Memory B cell (primary cell): ENCODE measurements at regions not wholly inside any gene's neighbourhood (a gene's known extent, or its start where the extent isn't known, plus 50 kb on each side); places are given as distances from the start of the nearest gene placed in this dataset.
"Not testable (repeated sequence)": the region's sequence is repeated elsewhere in the genome, so short reads cannot be mapped to it uniquely, and the experiment has no call there.

Experiments
- ATAC-seq: fragments of 150-1000 bp; cut with Tn5 transposase; 2 replicates; pipeline ENCODE4 v1.10.0; 2021; ENCODE audit warnings: low read depth, mild to moderate bottlenecking, moderate library complexity
- DNase-seq, 2 donors: peaks; one replicate each; pipeline ENCODE4 v3.0.0; 2022; ENCODE audit warnings: low spot score in 2 of 2
- H3K27ac Mint-ChIP-seq: one replicate; pipeline ENCODE4 v1.8.0; 2022; ENCODE audit warnings: mild to moderate bottlenecking, moderate library complexity, mixed read lengths
- H3K27me3 Mint-ChIP-seq: one replicate; pipeline ENCODE4 v1.8.0; 2022; ENCODE audit warnings: mixed read lengths
- H3K36me3 Mint-ChIP-seq: one replicate; pipeline ENCODE4 v1.8.0; 2022; ENCODE audit warnings: mild to moderate bottlenecking, mixed read lengths
- H3K4me1 Mint-ChIP-seq: one replicate; pipeline ENCODE4 v1.8.0; 2022; ENCODE audit warnings: mixed read lengths
- H3K4me3 Mint-ChIP-seq: one replicate; pipeline ENCODE4 v1.8.0; 2022; ENCODE audit warnings: mild to moderate bottlenecking, moderate library complexity, mixed read lengths
- H3K9me3 Mint-ChIP-seq: one replicate; pipeline ENCODE4 v1.8.0; 2022; ENCODE audit warnings: mixed read lengths

DNA sequence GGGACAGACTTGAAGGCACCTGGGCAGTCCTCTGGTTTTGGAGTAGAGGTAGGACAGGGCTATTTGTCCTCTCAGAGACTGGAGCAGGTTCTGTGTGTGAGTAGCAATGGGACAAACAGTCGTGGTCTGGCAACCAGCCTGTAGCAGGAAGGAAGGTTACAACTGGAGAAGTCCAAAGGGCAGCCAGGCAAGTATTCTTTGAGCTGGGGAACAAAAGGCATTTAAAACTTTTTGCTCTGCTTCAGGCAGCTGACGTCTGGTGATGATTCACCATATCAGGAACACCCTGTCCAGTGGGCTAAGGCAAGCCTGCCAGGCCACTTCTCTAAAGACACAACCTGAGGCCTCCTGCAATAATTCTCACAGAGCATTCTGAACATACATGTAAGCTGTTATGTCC lies 83.3 kb downstream of the PPIAL4A start:
- not testable (repeated sequence) for ATAC-seq, H3K27me3 Mint-ChIP-seq, H3K4me3 Mint-ChIP-seq, H3K27ac Mint-ChIP-seq, DNase-seq, H3K9me3 Mint-ChIP-seq, H3K4me1 Mint-ChIP-seq, H3K36me3 Mint-ChIP-seq

- not testable (repeated sequence) for ATAC-seq, H3K4me3 Mint-ChIP-seq, DNase-seq, H3K27me3 Mint-ChIP-seq, H3K36me3 Mint-ChIP-seq, H3K27ac Mint-ChIP-seq, H3K4me1 Mint-ChIP-seq, H3K9me3 Mint-ChIP-seq
These were observed 84.3 kb downstream of the PPIAL4A start for GRCh38 chr1:120973836-120974235.

DNA sequence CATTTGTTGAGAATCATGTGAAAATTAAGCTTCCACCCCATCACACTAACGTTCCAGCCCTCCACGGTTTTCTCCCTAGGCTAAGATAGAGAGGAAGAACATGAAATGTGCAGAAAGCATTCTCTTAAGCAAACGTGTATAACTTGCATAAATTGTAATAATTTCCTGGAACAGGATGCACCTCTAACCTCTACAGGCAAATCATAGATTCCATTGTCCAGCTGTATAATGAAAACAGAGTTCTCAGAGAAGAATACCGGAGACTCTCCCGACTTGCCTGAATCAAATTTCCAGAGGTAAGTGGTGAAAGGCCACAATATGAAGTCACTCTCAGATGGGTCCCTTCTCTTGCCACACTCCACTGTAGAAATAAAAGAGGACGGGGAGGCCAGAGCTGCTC lies 87.7 kb downstream of the PPIAL4A start:
- not testable (repeated sequence) for ATAC-seq, H3K4me3 Mint-ChIP-seq, H3K27me3 Mint-ChIP-seq, H3K4me1 Mint-ChIP-seq, H3K9me3 Mint-ChIP-seq, H3K36me3 Mint-ChIP-seq, DNase-seq, H3K27ac Mint-ChIP-seq

DNA sequence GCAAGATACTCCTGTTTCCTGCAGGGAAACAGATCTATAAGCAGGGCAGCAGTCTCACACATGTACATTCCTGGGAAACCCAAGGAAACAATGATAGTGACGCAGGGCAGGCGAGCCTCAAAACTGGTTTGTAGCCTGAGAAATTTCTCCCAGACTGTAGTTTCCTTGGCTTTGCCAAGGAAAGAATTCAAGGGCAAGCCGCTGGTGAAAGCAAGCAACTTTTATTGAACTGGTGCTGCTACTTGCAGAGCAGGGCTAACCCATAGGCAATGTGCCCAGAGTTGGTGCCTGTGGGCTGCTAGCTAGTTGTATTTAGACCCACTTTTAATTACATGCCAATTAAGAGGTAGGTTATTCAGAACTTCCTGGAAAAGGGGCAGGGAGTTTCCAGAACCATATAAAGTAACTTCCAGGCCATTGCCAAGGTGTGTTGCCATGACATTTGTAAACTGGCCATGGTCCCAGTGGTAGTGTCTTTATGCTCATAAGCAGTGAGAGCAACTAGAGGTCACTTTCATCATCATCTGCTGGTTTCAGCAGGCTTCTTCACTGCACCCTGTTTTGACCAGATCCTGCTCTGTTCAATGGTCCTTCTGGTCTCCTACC lies 92.0 kb downstream of the PPIAL4A start:
- DNase-seq, H3K27ac Mint-ChIP-seq, H3K36me3 Mint-ChIP-seq, H3K27me3 Mint-ChIP-seq, H3K9me3 Mint-ChIP-seq, H3K4me3 Mint-ChIP-seq, H3K4me1 Mint-ChIP-seq, ATAC-seq: not testable (repeated sequence)

DNA sequence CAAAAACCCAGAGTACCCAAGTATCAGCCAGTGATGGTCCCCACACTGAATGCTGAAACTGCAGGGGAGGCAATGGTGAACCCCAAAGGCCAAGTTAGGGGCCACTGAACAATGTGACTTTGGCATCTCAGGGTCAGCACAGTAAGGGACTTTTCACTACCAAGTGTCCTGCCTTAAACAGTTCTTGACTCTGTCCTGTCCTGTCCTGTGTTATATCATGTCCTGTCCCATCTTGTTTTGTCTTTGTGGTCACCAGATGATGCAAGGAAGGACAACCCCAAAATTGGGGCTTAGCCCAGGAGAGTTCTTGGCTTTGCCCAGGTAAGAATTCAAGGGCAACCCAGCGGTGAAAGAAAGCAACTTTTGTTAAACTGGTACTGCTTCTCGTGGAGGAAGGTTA lies 105.0 kb downstream of the PPIAL4A start:
- not testable (repeated sequence) for H3K27me3 Mint-ChIP-seq, H3K9me3 Mint-ChIP-seq, H3K4me3 Mint-ChIP-seq, H3K4me1 Mint-ChIP-seq, DNase-seq, H3K27ac Mint-ChIP-seq, ATAC-seq, H3K36me3 Mint-ChIP-seq

GRCh38 chr1:120995025-120995424 lies 105.5 kb downstream of the PPIAL4A start:
- not testable (repeated sequence) for H3K27ac Mint-ChIP-seq, H3K9me3 Mint-ChIP-seq, DNase-seq, H3K4me1 Mint-ChIP-seq, H3K36me3 Mint-ChIP-seq, H3K4me3 Mint-ChIP-seq, H3K27me3 Mint-ChIP-seq
- peak; percentile 100 for ATAC-seq

DNA sequence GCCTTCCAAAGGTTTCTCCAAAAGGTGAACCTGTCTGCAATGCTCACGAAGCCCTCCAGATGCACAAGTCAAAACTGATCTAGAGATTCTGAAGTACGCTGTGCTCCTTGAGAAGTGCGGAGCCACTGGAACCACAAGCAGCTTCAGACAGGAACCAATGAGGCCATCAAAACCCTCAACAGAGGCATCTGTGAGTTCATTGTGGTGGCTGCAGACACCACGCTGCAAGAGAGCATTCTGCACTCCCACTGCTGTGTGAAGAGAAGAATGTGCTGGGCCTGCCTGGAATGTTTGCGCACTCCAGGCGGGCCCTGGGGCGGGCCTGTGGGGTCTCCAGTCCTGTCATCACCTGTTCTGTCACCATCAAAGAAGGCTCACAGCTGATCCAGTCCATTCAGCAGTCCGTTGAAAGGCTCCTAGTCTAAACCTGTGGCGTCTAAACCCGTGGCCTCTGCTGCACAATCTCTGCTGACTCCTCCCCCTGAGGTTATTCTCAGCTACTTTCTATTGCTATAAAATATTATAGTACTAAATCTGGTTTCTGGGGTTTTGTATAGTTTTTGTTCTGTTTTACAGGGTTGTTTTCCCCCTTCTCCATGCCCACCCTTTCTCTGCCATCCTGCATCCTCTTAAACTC lies 111.6 kb downstream of the PPIAL4A start:
- not testable (repeated sequence) for H3K36me3 Mint-ChIP-seq, H3K4me3 Mint-ChIP-seq, H3K4me1 Mint-ChIP-seq, H3K27ac Mint-ChIP-seq, H3K27me3 Mint-ChIP-seq, ATAC-seq, H3K9me3 Mint-ChIP-seq, DNase-seq

DNA sequence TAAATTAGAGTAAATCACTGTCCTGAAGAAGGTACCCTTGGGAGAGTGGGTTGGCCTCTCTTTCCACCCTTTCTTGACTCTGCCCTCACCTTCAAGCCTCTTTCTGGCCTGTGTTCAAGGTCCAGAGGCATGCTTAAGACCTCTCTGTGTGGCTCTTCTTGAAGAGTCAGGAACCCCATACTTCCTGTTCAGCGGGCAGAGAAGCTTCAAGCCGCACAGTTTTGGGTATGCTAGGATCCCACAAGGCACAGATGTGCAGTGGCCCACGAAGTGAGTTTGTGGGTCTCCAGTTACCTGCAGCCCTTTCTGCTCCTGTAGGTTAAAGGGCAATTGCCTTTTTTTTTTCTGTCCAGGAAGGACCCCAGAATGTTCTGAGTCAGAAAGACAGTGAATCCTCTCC lies 113.7 kb downstream of the PPIAL4A start:
- not testable (repeated sequence) for H3K9me3 Mint-ChIP-seq, ATAC-seq

GRCh38 chr1:121006826-121007225 lies 117.3 kb downstream of the PPIAL4A start:
- peaks cover 18% of the 10 kb centered on the region for H3K4me1 Mint-ChIP-seq
- DNase-seq, H3K9me3 Mint-ChIP-seq: not testable (repeated sequence)

More for the DNA sequence above, 113.7 kb downstream of the PPIAL4A start:
- not testable (repeated sequence) for H3K36me3 Mint-ChIP-seq, H3K4me3 Mint-ChIP-seq, H3K4me1 Mint-ChIP-seq, H3K27ac Mint-ChIP-seq, DNase-seq, H3K27me3 Mint-ChIP-seq

DNA sequence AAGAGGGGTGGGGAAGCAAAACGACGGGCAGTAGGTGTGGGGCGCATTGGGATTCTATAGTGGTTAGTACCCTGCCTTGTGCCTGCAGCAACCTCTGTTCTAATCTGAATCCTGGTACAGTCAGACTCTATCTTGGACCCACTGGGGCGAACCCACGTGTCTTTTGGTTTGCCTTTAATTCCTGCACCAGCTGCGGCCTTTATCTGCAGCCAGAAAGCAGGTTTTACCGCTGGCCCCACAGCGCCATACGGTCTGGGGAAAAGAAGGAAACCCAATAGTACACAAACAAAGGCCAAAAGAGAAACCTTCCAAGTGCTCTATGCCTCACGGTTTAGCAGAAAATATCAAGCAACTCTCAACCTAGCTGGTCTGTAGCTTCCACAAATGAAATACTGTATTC lies 118.2 kb downstream of the PPIAL4A start:
- not testable (repeated sequence) for H3K36me3 Mint-ChIP-seq, DNase-seq

More at GRCh38 chr1:121006826-121007225, 117.3 kb downstream of the PPIAL4A start:
- H3K27me3 Mint-ChIP-seq, H3K4me3 Mint-ChIP-seq, H3K36me3 Mint-ChIP-seq, ATAC-seq, H3K27ac Mint-ChIP-seq: not testable (repeated sequence)

DNA sequence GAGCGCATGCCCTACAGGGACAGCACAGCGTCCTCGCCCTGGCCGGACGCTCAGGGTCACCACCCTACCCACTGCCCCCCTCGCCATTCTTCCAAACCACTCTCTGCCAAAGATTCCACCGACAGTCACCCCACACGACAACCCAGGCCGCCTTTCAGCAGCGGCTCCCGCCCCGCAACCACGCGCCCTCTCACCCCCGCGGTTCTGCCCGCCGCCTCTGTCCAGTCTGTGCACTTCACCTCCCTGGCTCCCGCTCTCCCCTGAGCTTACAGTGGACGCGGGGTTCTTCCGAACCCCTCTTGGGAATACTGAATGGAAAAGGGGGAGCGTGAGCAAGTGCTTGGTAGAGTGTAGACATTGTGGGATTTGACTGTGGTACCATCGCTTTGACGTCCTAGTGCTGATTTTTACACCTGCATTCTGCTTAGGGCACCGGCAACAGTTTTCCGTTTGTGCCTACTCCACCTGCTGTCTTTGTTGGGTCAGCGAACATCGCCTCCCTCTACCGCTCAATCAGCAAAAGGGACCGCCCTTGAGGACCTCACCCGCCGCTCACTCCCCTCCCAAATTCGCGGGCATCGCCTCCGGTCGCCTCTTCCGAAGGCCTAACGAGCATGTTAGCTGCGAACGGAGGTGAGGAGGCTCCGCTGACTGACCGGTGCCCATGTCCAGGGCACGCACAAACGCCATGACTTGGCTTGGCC lies 119.1 kb downstream of the PPIAL4A start:
- DNase-seq (peak in 1 of 2 donors; percentile 11), ATAC-seq (peak; percentile 26)
- Mint-ChIP-seq H3K4me3 (peak overlapping the region; percentile 73), H3K4me1 (peaks cover 18% of the 10 kb centered on the region)
- not testable (repeated sequence) for H3K36me3 Mint-ChIP-seq, H3K27me3 Mint-ChIP-seq, H3K9me3 Mint-ChIP-seq, H3K27ac Mint-ChIP-seq

More for the DNA sequence above, 118.2 kb downstream of the PPIAL4A start:
- not testable (repeated sequence) for H3K9me3 Mint-ChIP-seq, ATAC-seq, H3K27ac Mint-ChIP-seq, H3K27me3 Mint-ChIP-seq
- peak overlapping the region; percentile 38 for H3K4me3 Mint-ChIP-seq
- peaks cover 18% of the 10 kb centered on the region for H3K4me1 Mint-ChIP-seq

GRCh38 chr1:121009216-121010057 lies 119.9 kb downstream of the PPIAL4A start:
- ATAC-seq (peak; percentile 64), DNase-seq (peak in 1 of 2 donors; percentile 20)
- not testable (repeated sequence) for H3K27ac Mint-ChIP-seq, H3K36me3 Mint-ChIP-seq, H3K27me3 Mint-ChIP-seq, H3K9me3 Mint-ChIP-seq
- Mint-ChIP-seq H3K4me3 (peak overlapping the region; percentile 73), H3K4me1 (peaks cover 18% of the 10 kb centered on the region)

DNA sequence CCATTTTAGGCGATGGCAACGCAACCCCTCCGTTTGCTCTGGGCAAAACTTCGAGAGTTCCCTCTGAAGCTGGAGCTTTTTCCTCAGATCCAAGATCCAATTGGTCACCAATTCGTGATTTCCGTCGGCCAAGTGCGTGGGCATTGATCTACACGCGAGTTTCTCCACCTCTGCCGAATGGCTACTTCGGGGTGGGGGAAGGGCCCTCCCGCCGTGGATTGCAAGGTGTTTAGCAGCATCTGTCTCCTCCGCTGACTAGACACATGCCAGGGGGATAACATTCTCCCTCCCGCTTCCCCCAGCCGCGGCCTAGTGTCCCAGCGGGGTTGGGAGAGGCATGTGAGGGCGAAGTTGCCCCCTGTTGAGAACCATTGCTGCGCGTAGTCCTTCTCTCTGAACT lies 120.6 kb downstream of the PPIAL4A start:
- not testable (repeated sequence) for H3K27me3 Mint-ChIP-seq, H3K27ac Mint-ChIP-seq, H3K9me3 Mint-ChIP-seq, H3K4me3 Mint-ChIP-seq, H3K36me3 Mint-ChIP-seq, DNase-seq, ATAC-seq
- H3K4me1 Mint-ChIP-seq: peaks cover 18% of the 10 kb centered on the region

DNA sequence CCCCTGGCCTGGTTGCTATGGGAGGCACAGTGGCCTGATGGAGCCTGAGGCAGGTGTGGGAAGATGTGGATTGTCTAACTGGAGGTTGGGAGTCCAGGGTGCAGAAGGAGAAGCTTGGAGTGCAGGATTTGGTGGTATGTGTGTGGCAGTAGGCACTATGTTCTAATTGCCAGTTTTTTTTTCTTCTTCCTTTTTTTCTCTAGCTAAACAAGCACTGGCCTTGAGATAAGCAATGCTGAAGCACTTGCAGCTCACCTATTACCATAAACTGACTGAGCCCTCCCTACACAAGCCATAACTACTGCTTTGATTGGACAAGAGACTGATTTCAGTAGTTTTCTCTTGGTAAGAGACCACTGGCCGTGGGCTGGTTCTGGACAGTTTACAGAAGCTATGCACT lies 123.6 kb downstream of the PPIAL4A start:
- H3K27me3 Mint-ChIP-seq, H3K27ac Mint-ChIP-seq, H3K9me3 Mint-ChIP-seq, DNase-seq, ATAC-seq, H3K36me3 Mint-ChIP-seq, H3K4me3 Mint-ChIP-seq: not testable (repeated sequence)
- peaks cover 13% of the 10 kb centered on the region for H3K4me1 Mint-ChIP-seq
